AG10803 (cell line): ENCODE measurements at regions not wholly inside any gene's neighbourhood (a gene's known extent, or its start where the extent isn't known, plus 50 kb on each side); places are given as distances from the start of the nearest gene placed in this dataset.

Experiments used
- DNase-seq: peaks from one replicate; pipeline ENCODE4 v3.0.0; 2010; ENCODE audit warnings: low read depth
- H3K4me3 ChIP-seq: 2 replicates; pipeline ENCODE4 v1.5.1; 2011; ENCODE audit warnings: mild to moderate bottlenecking, low read length, control low read depth
- TF ChIP-seq, protein P1 (sequence below): conservative IDR thresholded peaks from 2 replicates; pipeline ENCODE4 v1.5.1; 2011; ENCODE audit warnings: mild to moderate bottlenecking, low read length, control low read depth, inconsistent platforms

DNA sequence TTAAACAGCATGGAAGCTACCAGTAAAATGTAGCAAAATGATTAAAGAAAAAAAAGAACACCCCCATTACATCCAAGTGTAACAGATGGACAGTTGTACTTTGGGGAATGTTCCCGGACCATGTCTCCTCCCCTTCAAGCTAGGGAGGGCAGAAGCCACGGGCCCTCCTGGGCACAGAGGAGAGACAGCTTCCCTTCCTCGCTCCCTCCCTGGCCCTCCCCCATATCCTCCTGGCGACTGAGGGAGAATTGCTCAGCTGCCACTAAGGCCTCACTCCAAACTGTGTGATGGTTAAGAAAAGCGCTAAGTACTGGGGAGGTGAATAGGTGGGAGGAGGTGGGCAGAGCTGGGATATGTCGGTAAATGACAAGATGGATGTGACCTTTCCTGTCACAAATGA lies 358.0 kb downstream of the HRH4 start:
- no peak for DNase-seq
- H3K4me3 ChIP-seq: no peak overlapping the region
- TF ChIP-seq, protein P1, sequence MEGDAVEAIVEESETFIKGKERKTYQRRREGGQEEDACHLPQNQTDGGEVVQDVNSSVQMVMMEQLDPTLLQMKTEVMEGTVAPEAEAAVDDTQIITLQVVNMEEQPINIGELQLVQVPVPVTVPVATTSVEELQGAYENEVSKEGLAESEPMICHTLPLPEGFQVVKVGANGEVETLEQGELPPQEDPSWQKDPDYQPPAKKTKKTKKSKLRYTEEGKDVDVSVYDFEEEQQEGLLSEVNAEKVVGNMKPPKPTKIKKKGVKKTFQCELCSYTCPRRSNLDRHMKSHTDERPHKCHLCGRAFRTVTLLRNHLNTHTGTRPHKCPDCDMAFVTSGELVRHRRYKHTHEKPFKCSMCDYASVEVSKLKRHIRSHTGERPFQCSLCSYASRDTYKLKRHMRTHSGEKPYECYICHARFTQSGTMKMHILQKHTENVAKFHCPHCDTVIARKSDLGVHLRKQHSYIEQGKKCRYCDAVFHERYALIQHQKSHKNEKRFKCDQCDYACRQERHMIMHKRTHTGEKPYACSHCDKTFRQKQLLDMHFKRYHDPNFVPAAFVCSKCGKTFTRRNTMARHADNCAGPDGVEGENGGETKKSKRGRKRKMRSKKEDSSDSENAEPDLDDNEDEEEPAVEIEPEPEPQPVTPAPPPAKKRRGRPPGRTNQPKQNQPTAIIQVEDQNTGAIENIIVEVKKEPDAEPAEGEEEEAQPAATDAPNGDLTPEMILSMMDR: no peak

DNA sequence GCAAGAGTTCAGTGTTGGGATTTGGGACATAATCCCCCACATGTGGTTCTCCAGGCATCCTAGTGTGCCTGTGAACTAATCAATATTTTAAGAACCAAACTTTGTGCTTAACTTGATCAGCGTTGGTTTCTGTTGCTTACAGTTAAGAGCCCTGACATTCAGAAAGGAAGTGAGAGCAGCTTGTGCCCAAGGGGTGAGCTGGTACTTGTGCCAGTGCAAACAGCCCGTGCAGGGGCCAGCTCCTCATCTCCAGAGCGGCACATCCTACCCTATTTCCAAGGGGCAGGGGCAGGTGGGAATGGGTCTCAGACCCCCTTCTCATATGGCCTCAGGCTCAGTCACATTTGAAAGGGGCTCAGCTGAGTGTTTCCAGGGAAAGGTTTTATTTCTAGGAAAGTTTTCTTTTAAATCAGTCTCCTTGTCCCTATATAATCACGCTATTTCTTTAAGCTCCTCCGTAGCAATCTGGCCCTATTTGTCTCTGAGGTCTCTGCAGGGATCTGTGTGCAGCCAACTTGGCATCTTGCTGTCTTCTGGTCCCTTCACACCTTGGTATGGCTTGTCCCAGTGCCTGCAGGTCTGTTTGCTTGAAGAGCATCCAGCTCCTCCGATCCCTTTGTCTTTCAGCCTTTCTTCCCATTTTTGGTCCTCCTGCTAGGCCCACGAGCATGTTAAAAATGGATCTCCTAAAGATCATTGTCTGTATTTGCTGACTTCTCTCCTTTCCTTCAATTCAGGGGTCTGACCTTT lies 358.9 kb downstream of the HRH4 start:
- TF ChIP-seq, protein P1: no peak

DNA sequence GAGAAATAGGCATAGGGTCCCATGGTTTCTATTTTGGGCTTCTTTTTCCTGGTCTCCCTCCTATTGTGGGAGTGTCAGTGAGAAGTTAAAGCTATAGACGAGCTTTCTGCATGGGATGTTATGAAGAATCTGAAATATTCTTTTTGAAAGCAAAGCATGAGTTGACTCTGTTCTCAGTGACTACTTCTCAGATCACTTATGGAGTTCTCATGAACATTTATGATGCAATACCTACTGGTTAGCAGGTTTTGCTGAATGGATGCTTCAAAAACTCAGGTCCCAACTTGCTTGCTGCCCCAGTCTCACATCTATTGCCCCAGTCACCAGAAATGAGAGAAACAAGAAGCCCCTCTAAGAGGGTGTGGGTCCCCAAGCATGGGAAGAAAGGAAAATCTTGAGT lies 365.0 kb downstream of the HRH4 start:
- TF ChIP-seq, protein P1: no peak
- DNase-seq: no peak
- H3K4me3 ChIP-seq: no peak overlapping the region

More for the DNA sequence above, 358.9 kb downstream of the HRH4 start:
- H3K4me3 ChIP-seq: no peak overlapping the region
- DNase-seq: no peak

DNA sequence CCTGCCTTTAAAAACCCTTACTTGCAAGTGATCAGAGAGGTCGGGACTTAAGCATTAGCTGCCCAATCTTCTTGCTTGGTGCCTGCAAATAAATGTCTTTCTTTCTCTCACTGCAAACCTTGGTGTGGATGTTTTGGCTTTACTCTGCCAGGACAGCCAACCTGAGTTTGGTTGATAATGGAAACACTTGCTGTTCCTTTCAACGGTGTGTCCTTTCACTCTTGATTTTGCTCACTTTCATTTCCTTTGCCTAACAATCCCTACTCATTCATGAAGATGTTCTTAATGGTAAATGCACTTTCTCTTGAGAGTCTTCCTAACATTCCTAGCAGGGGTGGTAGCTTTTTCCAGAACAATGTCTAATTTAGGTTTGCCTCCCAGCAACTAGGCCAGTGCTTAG lies 366.2 kb downstream of the HRH4 start:
- H3K4me3 ChIP-seq: no peak overlapping the region
- TF ChIP-seq, protein P1: no peak
- DNase-seq: no peak

DNA sequence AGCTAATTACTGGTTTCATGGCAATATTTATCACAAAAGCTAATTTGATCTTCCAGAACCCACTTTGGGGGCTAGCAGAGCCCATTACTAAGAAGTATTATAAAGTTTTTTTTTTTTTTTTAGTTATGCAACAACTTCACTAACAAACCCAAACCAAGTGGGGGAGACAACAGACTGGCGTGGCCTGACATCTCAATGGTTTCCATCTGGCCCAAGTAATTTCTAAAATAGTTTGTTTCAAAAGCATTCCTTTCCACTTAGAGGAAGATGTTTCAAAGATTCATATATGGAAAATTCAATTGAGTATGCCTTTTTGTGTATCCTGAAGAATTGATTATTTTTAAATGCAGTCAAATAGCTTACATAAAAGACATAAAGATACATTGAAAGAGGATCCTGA lies 367.1 kb downstream of the HRH4 start:
- peak; percentile 55 for DNase-seq
- TF ChIP-seq, protein P1: peak; percentile 24; the same call in 1 of the 2 replicates
- H3K4me3 ChIP-seq: no peak overlapping the region

DNA sequence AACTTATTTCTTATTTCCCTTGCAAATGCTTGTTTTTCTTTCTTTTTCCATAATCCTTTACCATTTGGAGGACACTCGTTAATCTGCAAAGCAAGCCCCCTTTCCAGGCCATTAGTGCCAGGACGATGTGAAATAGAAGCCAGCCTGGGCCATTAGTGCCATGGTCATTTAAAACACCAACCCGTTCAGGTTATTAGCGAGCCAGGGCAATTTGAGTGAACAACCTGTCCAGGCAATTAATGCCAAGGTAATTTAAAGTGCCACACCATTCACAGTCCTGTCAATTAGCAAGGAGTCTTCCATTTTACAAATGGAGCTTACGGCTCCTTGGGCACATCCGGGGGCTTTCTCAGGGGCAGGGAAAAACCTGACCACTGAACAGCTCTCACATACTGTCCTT lies 370.6 kb downstream of the HRH4 start:
- TF ChIP-seq, protein P1: no peak
- no peak overlapping the region for H3K4me3 ChIP-seq
- no peak for DNase-seq
